ENCODE measurements at regions not wholly inside any gene's neighbourhood (a gene's known extent, or its start where the extent isn't known, plus 50 kb on each side); places are given as distances from the start of the nearest gene placed in this dataset.

- TF ChIP-seq CTCF (IDR thresholded peaks at IDR 0.05) (peak; percentile 28 to 70 (median 61)), POLR2A (IDR thresholded peaks at IDR 0.05) (no peak), POLR2AphosphoS5 (IDR thresholded peaks at IDR 0.05) (no peak)
These were observed 140.1 kb upstream of the FBXL17 start for GRCh38 chr5:108521841-108522506.
